ENCODE measurements at regions not wholly inside any gene's neighbourhood (a gene's known extent, or its start where the extent isn't known, plus 50 kb on each side); places are given as distances from the start of the nearest gene placed in this dataset.
A peak's percentile ranks its signal among the peaks of the same experiment; 100 is the strongest.

GRCh38 chr6:12504325-12504966 is 212.1 kb upstream of the PHACTR1 start:
- Histone ChIP-seq H3K36me3 (ENCODE audit: insufficient read depth, low read length, poor library complexity, severe bottlenecking) (no peaks in the 10 kb centered on the region), H3K27me3 (replicated peaks; ENCODE audit: insufficient read depth, low read depth, low read length, poor library complexity) (no peaks in the 10 kb centered on the region), H3K4me3 (ENCODE audit: low read depth, low read length, poor library complexity, severe bottlenecking) (no peak overlapping the region), H3K27ac (ENCODE audit: low read depth, low read length, poor library complexity, severe bottlenecking) (no peak overlapping the region), H3K9me3 (ENCODE audit: low read depth, low read length, poor library complexity, severe bottlenecking) (no peaks in the 10 kb centered on the region), H3K4me1 (ENCODE audit: insufficient read depth, low read length, poor library complexity, severe bottlenecking) (no peaks in the 10 kb centered on the region)
- DNase-seq (ENCODE audit: low spot score), result peak; percentile 40
- TF ChIP-seq, protein P1, sequence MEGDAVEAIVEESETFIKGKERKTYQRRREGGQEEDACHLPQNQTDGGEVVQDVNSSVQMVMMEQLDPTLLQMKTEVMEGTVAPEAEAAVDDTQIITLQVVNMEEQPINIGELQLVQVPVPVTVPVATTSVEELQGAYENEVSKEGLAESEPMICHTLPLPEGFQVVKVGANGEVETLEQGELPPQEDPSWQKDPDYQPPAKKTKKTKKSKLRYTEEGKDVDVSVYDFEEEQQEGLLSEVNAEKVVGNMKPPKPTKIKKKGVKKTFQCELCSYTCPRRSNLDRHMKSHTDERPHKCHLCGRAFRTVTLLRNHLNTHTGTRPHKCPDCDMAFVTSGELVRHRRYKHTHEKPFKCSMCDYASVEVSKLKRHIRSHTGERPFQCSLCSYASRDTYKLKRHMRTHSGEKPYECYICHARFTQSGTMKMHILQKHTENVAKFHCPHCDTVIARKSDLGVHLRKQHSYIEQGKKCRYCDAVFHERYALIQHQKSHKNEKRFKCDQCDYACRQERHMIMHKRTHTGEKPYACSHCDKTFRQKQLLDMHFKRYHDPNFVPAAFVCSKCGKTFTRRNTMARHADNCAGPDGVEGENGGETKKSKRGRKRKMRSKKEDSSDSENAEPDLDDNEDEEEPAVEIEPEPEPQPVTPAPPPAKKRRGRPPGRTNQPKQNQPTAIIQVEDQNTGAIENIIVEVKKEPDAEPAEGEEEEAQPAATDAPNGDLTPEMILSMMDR (conservative IDR thresholded peaks at IDR 0.05; ENCODE audit: low read depth, low read length), result peak; percentile 58
- TF ChIP-seq EZH2 (IDR thresholded peaks at IDR 0.05; ENCODE audit: borderline replicate concordance, low read depth, low read length, poor library complexity, severe bottlenecking), result no peak
- intact Hi-C loops (cut with micrococcal nuclease; ENCODE audit: unreplicated experiment), result loop anchor here (5.0 kb wide), 1 partner anchor 847 kb away; no protein-coding TSS in a partner anchor
- no TSS peak for BruUV-seq (replicated peaks)
- ChIA-PET POLR2A (ENCODE audit: low non-redundant PET) (interaction anchor here (0.5 kb wide), 1 partner anchor 273 kb away, joined by 3 read pairs; no protein-coding TSS in a partner anchor), CTCF (interaction anchor here (0.7 kb wide), 2 partner anchors 9 to 449 kb away, joined by 3 to 4 read pairs; no protein-coding TSS in a partner anchor)

DNA sequence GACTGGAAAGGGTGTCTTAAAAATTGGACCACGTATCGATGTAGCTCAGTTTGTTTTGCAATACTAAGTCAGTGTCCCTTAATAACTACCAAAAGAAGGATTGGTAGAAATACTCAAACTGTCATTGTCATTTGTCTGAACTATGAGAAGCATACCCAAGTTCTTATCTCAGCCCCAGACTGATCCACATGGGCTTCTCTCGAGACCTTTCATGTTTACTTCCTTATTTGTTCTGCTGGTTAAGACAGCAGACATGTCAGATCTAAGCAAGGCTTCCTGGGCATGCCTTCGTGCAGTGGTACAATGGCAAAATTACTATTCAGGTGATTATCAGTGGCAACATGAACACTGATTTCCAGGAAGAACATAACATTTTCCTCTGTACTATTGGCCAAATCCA is 211.1 kb upstream of the PHACTR1 start:
- POLR2A ChIA-PET (ENCODE audit: low non-redundant PET), result no interaction called here
- no peaks in the 10 kb centered on the region for H3K4me1 ChIP-seq (ENCODE audit: insufficient read depth, low read length, poor library complexity, severe bottlenecking)
- DNase-seq (ENCODE audit: low spot score), result no peak
- no peaks in the 10 kb centered on the region for H3K9me3 ChIP-seq (ENCODE audit: low read depth, low read length, poor library complexity, severe bottlenecking)
- H3K36me3 ChIP-seq (ENCODE audit: insufficient read depth, low read length, poor library complexity, severe bottlenecking), result no peaks in the 10 kb centered on the region
- TF ChIP-seq EZH2 (IDR thresholded peaks at IDR 0.05; ENCODE audit: borderline replicate concordance, low read depth, low read length, poor library complexity, severe bottlenecking), result no peak
- TF ChIP-seq, protein P1 (conservative IDR thresholded peaks at IDR 0.05; ENCODE audit: low read depth, low read length), result no peak
- CTCF ChIA-PET, result no interaction called here
- H3K27me3 ChIP-seq (replicated peaks; ENCODE audit: insufficient read depth, low read depth, low read length, poor library complexity), result no peaks in the 10 kb centered on the region
- H3K27ac ChIP-seq (ENCODE audit: low read depth, low read length, poor library complexity, severe bottlenecking), result no peak overlapping the region
- H3K4me3 ChIP-seq (ENCODE audit: low read depth, low read length, poor library complexity, severe bottlenecking), result no peak overlapping the region
- intact Hi-C loops (cut with micrococcal nuclease; ENCODE audit: unreplicated experiment), result no loop called here
- no TSS peak for BruUV-seq (replicated peaks)

GRCh38 chr6:12506159-12506558 is 210.4 kb upstream of the PHACTR1 start:
- H3K9me3 ChIP-seq (ENCODE audit: low read depth, low read length, poor library complexity, severe bottlenecking), result no peaks in the 10 kb centered on the region
- no TSS peak for BruUV-seq (replicated peaks)
- H3K4me1 ChIP-seq (ENCODE audit: insufficient read depth, low read length, poor library complexity, severe bottlenecking), result no peaks in the 10 kb centered on the region
- H3K4me3 ChIP-seq (ENCODE audit: low read depth, low read length, poor library complexity, severe bottlenecking), result no peak overlapping the region
- DNase-seq (ENCODE audit: low spot score), result no peak
- intact Hi-C loops (cut with micrococcal nuclease; ENCODE audit: unreplicated experiment), result no loop called here
- H3K27me3 ChIP-seq (replicated peaks; ENCODE audit: insufficient read depth, low read depth, low read length, poor library complexity), result no peaks in the 10 kb centered on the region
- H3K36me3 ChIP-seq (ENCODE audit: insufficient read depth, low read length, poor library complexity, severe bottlenecking), result no peaks in the 10 kb centered on the region
- TF ChIP-seq, protein P1 (conservative IDR thresholded peaks at IDR 0.05; ENCODE audit: low read depth, low read length), result no peak
- no peak for TF ChIP-seq EZH2 (IDR thresholded peaks at IDR 0.05; ENCODE audit: borderline replicate concordance, low read depth, low read length, poor library complexity, severe bottlenecking)
- ChIA-PET POLR2A (ENCODE audit: low non-redundant PET) (no interaction called here), CTCF (no interaction called here)
- H3K27ac ChIP-seq (ENCODE audit: low read depth, low read length, poor library complexity, severe bottlenecking), result no peak overlapping the region
